HepG2 (cell line): ENCODE measurements at regions not wholly inside any gene's neighbourhood (a gene's known extent, or its start where the extent isn't known, plus 50 kb on each side); places are given as distances from the start of the nearest gene placed in this dataset.

Source experiments
- ATAC-seq: fragments of 200-7000 bp; cut with Tn5 transposase; 3 replicates; pipeline ENCODE4 v1.9.1; 2020; ENCODE audit warnings: mild to moderate bottlenecking, moderate library complexity
- BruUV-seq: library from RNA; stranded (reverse); fragments of 400-500 nt; replicated peaks from 2 replicates; lab custom pipeline; 2021; lab: Mats Ljungman, UMichigan
- CTCF ChIA-PET: fragments of 300-600 bp; formaldehyde crosslinking; extraction: SDS; loops from one replicate; lab custom pipeline; 2021; ENCODE audit warnings: low total read pairs, inconsistent platforms, low intra/inter-chr PET ratio; lab: Yijun Ruan, JAX
- POLR2A ChIA-PET: fragments of 350-600 bp; sonication (Branson Sonifier 250); formaldehyde crosslinking; loops from one replicate; lab custom pipeline; 2020; ENCODE audit warnings: antibody characterized with exemption, inconsistent platforms; lab: Yijun Ruan, JAX
- DNase-seq: peaks from one replicate; pipeline ENCODE4 v3.0.0-alpha.2; 2015; ENCODE audit warnings: low spot score
- FAIRE-seq: peaks from 3 replicates; lab custom pipeline; 2011; peaks lifted over from hg19 to GRCh38; lab: Jason Lieb, UNC
- H2AFZ ChIP-seq: one replicate; pipeline ENCODE4 v1.6.1; 2011; ENCODE audit warnings: low read length, inconsistent platforms
- H3K27ac ChIP-seq: fragments of 300-600 bp; 3 replicates; pipeline ENCODE4 v1.8.0; 2011; ENCODE audit warnings: mixed run types, mild to moderate bottlenecking, mixed read lengths, low read length, inconsistent platforms; ENCODE audit not compliant: insufficient read depth; ENCODE audit errors: extremely low read length
- H3K27me3 ChIP-seq, 2 experiments: fragments of 200-600 bp in 1 of 2; 2 replicates in 1 of 2; 3 replicates in 1 of 2; pipeline versions ENCODE4 v1.6.0 to v1.8.0; 2011; ENCODE audit warnings: low read length in 2 of 2, mild to moderate bottlenecking in 2 of 2, moderate library complexity in 2 of 2, inconsistent platforms in 1 of 2; ENCODE audit not compliant: insufficient read depth in 2 of 2, control insufficient read depth in 1 of 2
- H3K36me3 ChIP-seq, 2 experiments: fragments of 200-600 bp in 1 of 2; replicated peaks in 1 of 2; 2 replicates in 1 of 2; 3 replicates in 1 of 2; pipeline versions ENCODE4 v1.5.1 to v1.8.0; 2011; ENCODE audit warnings: low read length in 2 of 2, inconsistent platforms in 1 of 2; ENCODE audit not compliant: insufficient read depth in 2 of 2, control insufficient read depth in 1 of 2
- H3K4me1 ChIP-seq: 2 replicates; pipeline ENCODE4 v1.5.1; 2012; ENCODE audit warnings: low read length, inconsistent platforms; ENCODE audit not compliant: insufficient read depth
- H3K4me2 ChIP-seq: 2 replicates; pipeline ENCODE4 v1.6.0; 2011; ENCODE audit warnings: low read depth, low read length, inconsistent platforms
- H3K4me3 ChIP-seq, 3 experiments: fragments of 200-600 bp in 1 of 3; sonication (generic), shearing (Covaris generic) in 1 of 3; replicated peaks in 1 of 3; 2 replicates each; pipeline ENCODE4 v1.5.1; 2011 to 2016; ENCODE audit warnings: low read length in 3 of 3, inconsistent platforms in 2 of 3, low read depth in 2 of 3, mild to moderate bottlenecking in 2 of 3, control low read depth in 1 of 3, mixed read lengths in 1 of 3; ENCODE audit not compliant: insufficient read depth in 1 of 3
- H3K79me2 ChIP-seq: one replicate; pipeline ENCODE4 v1.6.1; 2011; ENCODE audit warnings: low read length, inconsistent platforms; ENCODE audit not compliant: insufficient read depth
- H3K9ac ChIP-seq: 2 replicates; pipeline ENCODE4 v1.6.0; 2011; ENCODE audit warnings: mild to moderate bottlenecking, low read depth, low read length, inconsistent platforms; ENCODE audit not compliant: insufficient read depth
- H3K9me3 ChIP-seq: 2 replicates; pipeline ENCODE4 v1.5.1; 2012; ENCODE audit warnings: mild to moderate bottlenecking, low read length
- H4K20me1 ChIP-seq: 2 replicates; pipeline ENCODE4 v1.6.0; 2011; ENCODE audit warnings: inconsistent platforms, mild to moderate bottlenecking, low read length, moderate library complexity; ENCODE audit not compliant: insufficient read depth
- MEF2D ChIP-seq: sonication (generic); formaldehyde crosslinking; IDR thresholded peaks from 2 replicates; pipeline ENCODE4 v1.5.1; 2020; ENCODE audit warnings: mild to moderate bottlenecking, missing genetic modification reagents
- STAG1 ChIP-seq: sonication (generic); formaldehyde crosslinking; IDR thresholded peaks from 2 replicates; pipeline ENCODE4 v1.4.0; 2020; ENCODE audit warnings: missing genetic modification reagents
- TFDP1 ChIP-seq: IDR thresholded peaks from 2 replicates; pipeline ENCODE4 v1.6.1; 2016; ENCODE audit warnings: missing compliant biosample characterization, missing genetic modification reagents, borderline replicate concordance
- U2AF2 ChIP-seq: fragments of 200-400 bp; formaldehyde crosslinking; IDR thresholded peaks from 2 replicates; pipeline ENCODE4 v1.6.1; 2017; ENCODE audit warnings: low read depth, mild to moderate bottlenecking, low read length
- YEATS2 ChIP-seq: sonication (generic); formaldehyde crosslinking; IDR thresholded peaks from 2 replicates; pipeline ENCODE4 v1.4.0; 2020; ENCODE audit warnings: missing genetic modification reagents, borderline replicate concordance
- ZNF101 ChIP-seq: sonication (generic); formaldehyde crosslinking; IDR thresholded peaks from 2 replicates; pipeline ENCODE4 v1.4.0; 2020; ENCODE audit warnings: mild to moderate bottlenecking, low read depth, missing genetic modification reagents, borderline replicate concordance
- ZNF124 ChIP-seq: sonication (generic); formaldehyde crosslinking; IDR thresholded peaks from 2 replicates; pipeline ENCODE4 v1.4.0; 2020; ENCODE audit warnings: missing genetic modification reagents
- ZNF292 ChIP-seq: sonication (generic); formaldehyde crosslinking; IDR thresholded peaks from 2 replicates; pipeline ENCODE4 v1.8.1; 2022; ENCODE audit warnings: mild to moderate bottlenecking, low read depth, missing genetic modification reagents, borderline replicate concordance
- ZSCAN31 ChIP-seq: sonication (generic); formaldehyde crosslinking; IDR thresholded peaks from 2 replicates; pipeline ENCODE4 v1.5.0; 2020; ENCODE audit warnings: low read depth, mild to moderate bottlenecking, missing genetic modification reagents
- WGBS: methylation state at CpG from one replicate; pipeline ENCODE4 v1.1.6; 2017; ENCODE audit warnings: low lambda C conversion rate; 5-methylcytosine and 5-hydroxymethylcytosine counted together
- in situ Hi-C: cut with HindIII; loops from 2 replicates; pipeline ENCODE4 v1.10.0; 2017; ENCODE audit warnings: low pct_unique_long_range_greater_than_20kb; ENCODE audit not compliant: extremely low pct_ligation_motif_present
- intact Hi-C: fragments of 100-400 bp; cut with micrococcal nuclease; formaldehyde crosslinking; loops from one replicate; pipeline ENCODE4 v1.10.0; 2022; ENCODE audit not compliant: unreplicated experiment
- TF ChIP-seq, protein P1 (sequence below): IDR thresholded peaks from 2 replicates; pipeline ENCODE4 v1.6.1; 2016; ENCODE audit warnings: missing compliant biosample characterization, missing genetic modification reagents, borderline replicate concordance

DNA sequence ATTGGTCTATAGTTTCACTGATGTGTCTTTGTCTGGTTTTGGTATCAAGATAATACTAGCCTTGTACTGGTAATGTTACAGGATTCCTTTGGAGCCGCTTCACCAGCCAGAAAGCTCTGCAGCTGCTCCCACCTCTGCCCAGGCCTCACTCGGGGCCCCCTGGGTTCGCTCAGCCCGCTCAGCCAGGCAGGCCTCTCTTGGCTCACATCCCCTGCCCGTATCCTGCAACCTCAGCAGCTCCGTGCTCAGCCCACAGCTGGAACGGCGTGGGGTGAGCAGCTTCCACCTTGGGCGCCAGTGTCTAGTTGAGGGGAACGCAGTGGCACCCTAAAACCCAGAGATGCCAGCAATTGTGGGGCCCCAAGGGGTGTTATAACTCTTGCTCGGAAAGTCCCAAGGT, 429.7 kb upstream of the ROBO2 start:
- POLR2A ChIA-PET, result no interaction called here
- Histone ChIP-seq H3K27me3 (no peaks in the 10 kb centered on the region), H3K4me3 (no peak overlapping the region), H3K4me1 (no peaks in the 10 kb centered on the region), H3K36me3 (no peaks in the 10 kb centered on the region), H3K9ac (no peak overlapping the region), H3K9me3 (no peaks in the 10 kb centered on the region), H3K27ac (no peak overlapping the region), H4K20me1 (no peaks in the 10 kb centered on the region), H3K79me2 (no peaks in the 10 kb centered on the region), H2AFZ (no peak overlapping the region), H3K4me2 (no peak overlapping the region)
- no peak for TF ChIP-seq ZNF292
- TF ChIP-seq STAG1 (CRISPR knock-in tag), result no peak
- TF ChIP-seq YEATS2 (CRISPR knock-in tag), result no peak
- TF ChIP-seq TFDP1, result no peak
- TF ChIP-seq U2AF2, result no peak
- TF ChIP-seq MEF2D (CRISPR knock-in tag), result no peak
- TF ChIP-seq ZNF101, result no peak
- no peak for TF ChIP-seq ZSCAN31 (CRISPR knock-in tag)
- TF ChIP-seq ZNF124 (CRISPR knock-in tag), result no peak
- TF ChIP-seq, protein P1, sequence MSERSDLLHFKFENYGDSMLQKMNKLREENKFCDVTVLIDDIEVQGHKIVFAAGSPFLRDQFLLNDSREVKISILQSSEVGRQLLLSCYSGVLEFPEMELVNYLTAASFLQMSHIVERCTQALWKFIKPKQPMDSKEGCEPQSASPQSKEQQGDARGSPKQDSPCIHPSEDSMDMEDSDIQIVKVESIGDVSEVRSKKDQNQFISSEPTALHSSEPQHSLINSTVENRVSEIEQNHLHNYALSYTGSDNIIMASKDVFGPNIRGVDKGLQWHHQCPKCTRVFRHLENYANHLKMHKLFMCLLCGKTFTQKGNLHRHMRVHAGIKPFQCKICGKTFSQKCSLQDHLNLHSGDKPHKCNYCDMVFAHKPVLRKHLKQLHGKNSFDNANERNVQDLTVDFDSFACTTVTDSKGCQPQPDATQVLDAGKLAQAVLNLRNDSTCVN (CRISPR knock-in tag), result no peak
- intact Hi-C loops (no loop called here), in situ Hi-C loops (no loop called here)
- WGBS, result 13% methylated on average over 1 of the region's 11 CpGs
- ATAC-seq (no peak), DNase-seq (no peak), FAIRE-seq (no peak)
- CTCF ChIA-PET, result no interaction called here
- no TSS peak for BruUV-seq
